Chondrocyte (in vitro differentiated cells): ENCODE measurements at regions not wholly inside any gene's neighbourhood (a gene's known extent, or its start where the extent isn't known, plus 50 kb on each side); places are given as distances from the start of the nearest gene placed in this dataset.

Source experiments
- DNase-seq: peaks from one replicate; pipeline ENCODE4 v3.0.0; 2021; ENCODE audit warnings: mixed read lengths, low spot score
- H3K27ac Mint-ChIP-seq: one replicate; pipeline ENCODE4 v1.8.0; 2021; ENCODE audit warnings: mild to moderate bottlenecking, moderate library complexity, mixed read lengths; ENCODE audit not compliant: unreplicated experiment
- H3K27me3 Mint-ChIP-seq: 2 replicates; pipeline ENCODE4 v1.8.0; 2021; ENCODE audit warnings: low read depth, mixed read lengths
- H3K36me3 Mint-ChIP-seq: 2 replicates; pipeline ENCODE4 v1.8.0; 2021; ENCODE audit warnings: low read depth, mixed read lengths
- H3K4me1 Mint-ChIP-seq: 2 replicates; pipeline ENCODE4 v1.8.0; 2021; ENCODE audit warnings: low read depth, mild to moderate bottlenecking, mixed read lengths
- H3K4me3 Mint-ChIP-seq: one replicate; pipeline ENCODE4 v1.8.0; 2021; ENCODE audit warnings: mild to moderate bottlenecking, moderate library complexity, mixed read lengths; ENCODE audit not compliant: unreplicated experiment
- H3K9me3 Mint-ChIP-seq: 2 replicates; pipeline ENCODE4 v1.8.0; 2021; ENCODE audit warnings: low read depth, mixed read lengths
- TF ChIP-seq, protein P1 (sequence below): fragments of 200-600 bp; sonication (generic); IDR thresholded peaks from 2 replicates; pipeline ENCODE4 v1.5.0; 2021; ENCODE audit warnings: antibody characterized with exemption, mild to moderate bottlenecking, moderate library complexity

GRCh38 chr2:237184192-237184918 is 98.7 kb downstream of the COPS8 start:
- no peak overlapping the region for H3K27ac Mint-ChIP-seq
- TF ChIP-seq, protein P1, sequence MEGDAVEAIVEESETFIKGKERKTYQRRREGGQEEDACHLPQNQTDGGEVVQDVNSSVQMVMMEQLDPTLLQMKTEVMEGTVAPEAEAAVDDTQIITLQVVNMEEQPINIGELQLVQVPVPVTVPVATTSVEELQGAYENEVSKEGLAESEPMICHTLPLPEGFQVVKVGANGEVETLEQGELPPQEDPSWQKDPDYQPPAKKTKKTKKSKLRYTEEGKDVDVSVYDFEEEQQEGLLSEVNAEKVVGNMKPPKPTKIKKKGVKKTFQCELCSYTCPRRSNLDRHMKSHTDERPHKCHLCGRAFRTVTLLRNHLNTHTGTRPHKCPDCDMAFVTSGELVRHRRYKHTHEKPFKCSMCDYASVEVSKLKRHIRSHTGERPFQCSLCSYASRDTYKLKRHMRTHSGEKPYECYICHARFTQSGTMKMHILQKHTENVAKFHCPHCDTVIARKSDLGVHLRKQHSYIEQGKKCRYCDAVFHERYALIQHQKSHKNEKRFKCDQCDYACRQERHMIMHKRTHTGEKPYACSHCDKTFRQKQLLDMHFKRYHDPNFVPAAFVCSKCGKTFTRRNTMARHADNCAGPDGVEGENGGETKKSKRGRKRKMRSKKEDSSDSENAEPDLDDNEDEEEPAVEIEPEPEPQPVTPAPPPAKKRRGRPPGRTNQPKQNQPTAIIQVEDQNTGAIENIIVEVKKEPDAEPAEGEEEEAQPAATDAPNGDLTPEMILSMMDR: no peak
- no peak overlapping the region for H3K4me3 Mint-ChIP-seq
- peaks cover 47% of the 10 kb centered on the region for H3K4me1 Mint-ChIP-seq
- H3K9me3 Mint-ChIP-seq: peaks cover under 1% of the 10 kb centered on the region
- H3K27me3 Mint-ChIP-seq: no peaks in the 10 kb centered on the region
- no peaks in the 10 kb centered on the region for H3K36me3 Mint-ChIP-seq
- DNase-seq: no peak

- no peaks in the 10 kb centered on the region for H3K36me3 Mint-ChIP-seq
- H3K9me3 Mint-ChIP-seq: peaks cover 3% of the 10 kb centered on the region
- TF ChIP-seq, protein P1: no peak
- no peak overlapping the region for H3K27ac Mint-ChIP-seq
- H3K27me3 Mint-ChIP-seq: no peaks in the 10 kb centered on the region
- DNase-seq: no peak
- H3K4me1 Mint-ChIP-seq: peaks cover 47% of the 10 kb centered on the region
- no peak overlapping the region for H3K4me3 Mint-ChIP-seq
These were observed 99.3 kb downstream of the COPS8 start for GRCh38 chr2:237184919-237185552.

DNA sequence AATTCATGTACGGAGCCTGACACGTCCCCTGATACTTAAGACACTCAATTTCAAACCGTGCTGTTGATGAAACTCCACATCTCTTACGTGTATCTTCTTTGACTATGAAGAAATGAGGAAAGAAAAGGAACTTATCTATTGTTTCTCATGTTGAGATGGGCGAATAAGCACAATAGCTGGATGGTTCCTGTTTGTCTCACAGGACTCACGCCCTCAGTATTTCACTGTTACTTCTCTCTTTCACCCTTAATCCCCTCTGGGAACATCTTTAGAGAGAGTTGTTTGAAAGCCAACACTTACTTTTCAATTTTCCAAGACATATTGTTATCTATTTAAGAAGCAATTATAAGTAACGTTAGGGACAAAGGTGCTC is 99.8 kb downstream of the COPS8 start:
- Mint-ChIP-seq H3K4me3 (no peak overlapping the region), H3K27me3 (no peaks in the 10 kb centered on the region), H3K9me3 (peaks cover 3% of the 10 kb centered on the region), H3K27ac (no peak overlapping the region), H3K4me1 (peaks cover 48% of the 10 kb centered on the region), H3K36me3 (no peaks in the 10 kb centered on the region)
- no peak for DNase-seq
- TF ChIP-seq, protein P1: no peak

GRCh38 chr2:237189799-237190198 is 104.1 kb downstream of the COPS8 start:
- Mint-ChIP-seq H3K27me3 (no peaks in the 10 kb centered on the region), H3K4me1 (peaks cover 38% of the 10 kb centered on the region), H3K9me3 (peaks cover 3% of the 10 kb centered on the region), H3K27ac (peak overlapping the region; percentile 71), H3K36me3 (peaks cover 2% of the 10 kb centered on the region), H3K4me3 (no peak overlapping the region)
- TF ChIP-seq, protein P1: no peak
- no peak for DNase-seq

DNA sequence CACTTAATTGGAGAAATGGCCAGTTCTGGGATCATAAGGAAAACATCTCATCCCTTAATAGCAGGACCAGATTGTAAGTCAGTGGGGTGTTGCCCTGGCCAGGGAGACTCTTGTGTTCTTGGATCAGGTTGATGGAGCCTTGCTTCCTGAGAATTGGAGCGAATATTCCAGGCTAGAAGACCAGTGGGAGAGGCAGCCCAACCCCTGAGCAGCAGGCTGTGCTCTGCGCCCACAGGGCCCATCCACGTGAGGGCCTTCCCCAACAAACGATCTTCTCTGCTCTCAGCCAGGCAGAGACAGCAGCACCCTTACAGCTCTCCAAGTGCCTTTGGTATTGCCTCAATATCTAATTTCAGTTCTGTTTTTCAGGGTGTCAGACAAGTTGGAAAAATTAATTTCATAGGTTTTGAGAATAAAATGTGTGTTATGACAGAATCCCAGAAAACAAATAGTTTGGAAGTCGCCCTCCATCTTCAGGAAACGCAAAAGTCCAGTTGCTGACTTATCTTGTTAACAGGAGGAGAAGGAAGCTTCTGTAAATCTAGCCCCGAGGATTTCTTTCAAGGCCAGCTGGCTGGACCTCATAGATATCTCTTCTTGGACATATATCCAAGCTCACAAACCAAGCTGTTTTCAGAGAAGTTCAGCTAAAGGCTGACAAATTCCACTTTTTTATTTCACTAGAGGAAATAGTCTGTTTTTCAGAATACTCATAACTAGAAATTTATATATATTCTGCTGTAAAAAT is 105.5 kb downstream of the COPS8 start:
- Mint-ChIP-seq H3K27me3 (no peaks in the 10 kb centered on the region), H3K27ac (peak overlapping the region; percentile 20), H3K36me3 (peaks cover 2% of the 10 kb centered on the region), H3K9me3 (peaks cover 3% of the 10 kb centered on the region), H3K4me1 (peaks cover 48% of the 10 kb centered on the region), H3K4me3 (no peak overlapping the region)
- TF ChIP-seq, protein P1: no peak
- no peak for DNase-seq
